BE2C (cell line): ENCODE measurements at regions not wholly inside any gene's neighbourhood (a gene's known extent, or its start where the extent isn't known, plus 50 kb on each side); places are given as distances from the start of the nearest gene placed in this dataset.

Source experiments
- DNase-seq: peaks from one replicate; pipeline ENCODE4 v3.0.0-alpha.2; 2020
- H3K27me3 ChIP-seq: fragments of 250-450 bp; sonication (Bioruptor Pico); 2 replicates; pipeline ENCODE4 v1.5.1; 2020; ENCODE audit warnings: mild to moderate bottlenecking
- H3K36me3 ChIP-seq: fragments of 250-450 bp; sonication (Bioruptor Pico); 2 replicates; pipeline ENCODE4 v1.5.1; 2020; ENCODE audit warnings: mild to moderate bottlenecking
- H3K4me1 ChIP-seq: fragments of 250-450 bp; sonication (Bioruptor Pico); 2 replicates; pipeline ENCODE4 v1.5.1; 2020
- H3K4me3 ChIP-seq: 2 replicates; pipeline ENCODE4 v1.5.1; 2011; ENCODE audit warnings: low read depth, low read length
- H3K9me3 ChIP-seq: fragments of 250-450 bp; sonication (Bioruptor Pico); 2 replicates; pipeline ENCODE4 v1.5.1; 2020
- CTCF ChIP-seq: IDR thresholded peaks from 2 replicates; pipeline ENCODE4 v1.5.1; 2012; ENCODE audit warnings: mild to moderate bottlenecking, low read depth, low read length

- 0 out of 2 replicates have a peak, but pooled peaks cover 4% of the 10 kb centered on the region for H3K9me3 ChIP-seq
- DNase-seq, result no peak
- no peak overlapping the region for H3K4me3 ChIP-seq
- H3K36me3 ChIP-seq, result no peaks in the 10 kb centered on the region
- H3K27me3 ChIP-seq, result no peaks in the 10 kb centered on the region
- TF ChIP-seq CTCF, result peak; percentile 39
- 0 out of 2 replicates have a peak, but pooled peaks cover 3% of the 10 kb centered on the region for H3K4me1 ChIP-seq
These were observed 792.9 kb upstream of the ADAMTS5 start for GRCh38 chr21:27759820-27760219.

- peak; percentile 70 for TF ChIP-seq CTCF
- H3K36me3 ChIP-seq, result no peaks in the 10 kb centered on the region
- DNase-seq, result peak; percentile 53
- H3K4me1 ChIP-seq, result 0 out of 2 replicates have a peak, but pooled peaks cover 3% of the 10 kb centered on the region
- H3K27me3 ChIP-seq, result no peaks in the 10 kb centered on the region
- 0 out of 2 replicates have a peak, but pooled peaks cover 4% of the 10 kb centered on the region for H3K9me3 ChIP-seq
- H3K4me3 ChIP-seq, result no peak overlapping the region
These were observed 792.3 kb upstream of the ADAMTS5 start for GRCh38 chr21:27759091-27759659.

- no peak for DNase-seq
- no peaks in the 10 kb centered on the region for H3K27me3 ChIP-seq
- H3K9me3 ChIP-seq, result 0 out of 2 replicates have a peak, but pooled peaks cover 4% of the 10 kb centered on the region
- 0 out of 2 replicates have a peak, but pooled peaks cover 3% of the 10 kb centered on the region for H3K4me1 ChIP-seq
- TF ChIP-seq CTCF, result no peak
- H3K4me3 ChIP-seq, result no peak overlapping the region
- no peaks in the 10 kb centered on the region for H3K36me3 ChIP-seq
These were observed 789.3 kb upstream of the ADAMTS5 start for GRCh38 chr21:27756191-27756590.

- no peaks in the 10 kb centered on the region for H3K4me1 ChIP-seq
- no peaks in the 10 kb centered on the region for H3K27me3 ChIP-seq
- no peak for DNase-seq
- no peak for TF ChIP-seq CTCF
- H3K36me3 ChIP-seq, result no peaks in the 10 kb centered on the region
- no peak overlapping the region for H3K4me3 ChIP-seq
- H3K9me3 ChIP-seq, result no peaks in the 10 kb centered on the region; the same call in 1 of the 2 replicates
These were observed 777.2 kb upstream of the ADAMTS5 start for GRCh38 chr21:27743971-27744564.

GRCh38 chr21:27741736-27742135 lies 774.8 kb upstream of the ADAMTS5 start:
- Histone ChIP-seq H3K9me3 (no peaks in the 10 kb centered on the region; the same call in 1 of the 2 replicates), H3K36me3 (no peaks in the 10 kb centered on the region), H3K27me3 (no peaks in the 10 kb centered on the region), H3K4me3 (no peak overlapping the region), H3K4me1 (no peaks in the 10 kb centered on the region)
- DNase-seq, result no peak
- no peak for TF ChIP-seq CTCF

- Histone ChIP-seq H3K4me3 (no peak overlapping the region), H3K27me3 (no peaks in the 10 kb centered on the region), H3K4me1 (no peaks in the 10 kb centered on the region), H3K9me3 (no peaks in the 10 kb centered on the region; the same call in 1 of the 2 replicates), H3K36me3 (no peaks in the 10 kb centered on the region)
- DNase-seq, result no peak
- no peak for TF ChIP-seq CTCF
These were observed 773.2 kb upstream of the ADAMTS5 start for GRCh38 chr21:27740084-27740483.
